ENCODE measurements at regions not wholly inside any gene's neighbourhood (a gene's known extent, or its start where the extent isn't known, plus 50 kb on each side); places are given as distances from the start of the nearest gene placed in this dataset.

DNA sequence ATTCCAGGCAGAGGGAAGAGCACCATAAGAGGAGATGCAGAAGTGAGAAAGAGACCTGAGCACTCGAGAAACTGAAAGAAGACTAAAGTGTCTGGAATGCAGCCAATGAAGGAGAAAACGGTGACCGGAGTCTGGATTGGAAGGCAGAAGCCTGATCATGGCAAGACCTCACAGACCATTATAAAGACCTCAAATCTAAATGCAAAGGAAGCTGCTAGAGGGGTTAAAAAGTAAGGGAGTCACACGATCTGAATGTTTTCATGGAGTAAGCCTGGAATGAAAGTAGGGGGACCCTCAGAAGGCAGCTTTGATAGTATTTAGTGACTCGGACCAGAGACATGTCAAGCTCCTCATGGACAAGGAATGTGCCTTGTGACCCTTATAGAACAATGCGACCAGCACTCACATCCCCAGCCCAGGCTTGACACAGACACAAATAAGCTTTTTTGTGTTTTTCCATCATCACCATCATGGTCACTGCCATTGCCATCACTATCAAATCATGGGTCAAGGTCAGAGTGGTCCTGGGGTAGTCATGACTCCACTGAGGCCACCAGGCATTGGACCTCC is 183.6 kb downstream of the SEC16B start:
- H3K36me3 ChIP-seq = no peaks in the 10 kb centered on the region
- intact Hi-C loops (cut with DNase I; ENCODE audit: low total_unique reads) = no loop called here
- no peaks in the 10 kb centered on the region for H3K4me1 ChIP-seq
- no peak overlapping the region for H3K4me3 ChIP-seq
- H3K27me3 ChIP-seq = no peaks in the 10 kb centered on the region
- no peak for DNase-seq (ENCODE audit: low spot score in 2 of 2)
- TF ChIP-seq, protein P1, sequence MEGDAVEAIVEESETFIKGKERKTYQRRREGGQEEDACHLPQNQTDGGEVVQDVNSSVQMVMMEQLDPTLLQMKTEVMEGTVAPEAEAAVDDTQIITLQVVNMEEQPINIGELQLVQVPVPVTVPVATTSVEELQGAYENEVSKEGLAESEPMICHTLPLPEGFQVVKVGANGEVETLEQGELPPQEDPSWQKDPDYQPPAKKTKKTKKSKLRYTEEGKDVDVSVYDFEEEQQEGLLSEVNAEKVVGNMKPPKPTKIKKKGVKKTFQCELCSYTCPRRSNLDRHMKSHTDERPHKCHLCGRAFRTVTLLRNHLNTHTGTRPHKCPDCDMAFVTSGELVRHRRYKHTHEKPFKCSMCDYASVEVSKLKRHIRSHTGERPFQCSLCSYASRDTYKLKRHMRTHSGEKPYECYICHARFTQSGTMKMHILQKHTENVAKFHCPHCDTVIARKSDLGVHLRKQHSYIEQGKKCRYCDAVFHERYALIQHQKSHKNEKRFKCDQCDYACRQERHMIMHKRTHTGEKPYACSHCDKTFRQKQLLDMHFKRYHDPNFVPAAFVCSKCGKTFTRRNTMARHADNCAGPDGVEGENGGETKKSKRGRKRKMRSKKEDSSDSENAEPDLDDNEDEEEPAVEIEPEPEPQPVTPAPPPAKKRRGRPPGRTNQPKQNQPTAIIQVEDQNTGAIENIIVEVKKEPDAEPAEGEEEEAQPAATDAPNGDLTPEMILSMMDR (IDR thresholded peaks at IDR 0.05) = no peak
- TF ChIP-seq POLR2AphosphoS5 (IDR thresholded peaks at IDR 0.05) (no peak), POLR2A (IDR thresholded peaks at IDR 0.05) (no peak)
- H3K9me3 ChIP-seq = no peaks in the 10 kb centered on the region
- H3K27ac ChIP-seq = no peak overlapping the region

DNA sequence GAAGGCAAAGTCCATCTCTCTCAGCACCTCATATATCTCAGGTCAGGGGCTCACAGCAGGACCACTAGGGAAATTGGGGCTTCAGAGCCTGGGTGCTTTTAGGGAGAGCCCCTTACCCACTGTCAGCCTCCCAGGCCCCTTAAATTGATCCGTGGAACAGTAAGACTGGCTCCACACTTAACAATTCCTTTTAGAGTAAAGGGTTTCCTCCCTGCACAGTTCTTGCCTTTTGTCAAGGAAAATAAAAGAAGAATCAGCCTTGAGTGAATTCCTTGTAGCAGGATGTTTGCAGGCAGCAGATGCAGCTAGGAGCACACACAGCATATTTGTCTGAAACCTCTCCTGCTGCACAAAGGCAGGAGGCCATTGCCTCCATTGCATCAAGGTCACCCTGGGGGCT is 184.9 kb downstream of the SEC16B start:
- Histone ChIP-seq H3K4me1 (no peaks in the 10 kb centered on the region), H3K27ac (no peak overlapping the region), H3K36me3 (no peaks in the 10 kb centered on the region), H3K27me3 (no peaks in the 10 kb centered on the region), H3K4me3 (no peak overlapping the region), H3K9me3 (no peaks in the 10 kb centered on the region)
- TF ChIP-seq, protein P1 (IDR thresholded peaks at IDR 0.05) = no peak
- no peak for TF ChIP-seq POLR2A (IDR thresholded peaks at IDR 0.05)
- TF ChIP-seq POLR2AphosphoS5 (IDR thresholded peaks at IDR 0.05) = no peak
- no peak for DNase-seq (ENCODE audit: low spot score in 2 of 2)
- intact Hi-C loops (cut with DNase I; ENCODE audit: low total_unique reads) = no loop called here

- TF ChIP-seq POLR2A (IDR thresholded peaks at IDR 0.05) (no peak), POLR2AphosphoS5 (IDR thresholded peaks at IDR 0.05) (no peak)
- TF ChIP-seq, protein P1 (IDR thresholded peaks at IDR 0.05) = no peak
- DNase-seq (ENCODE audit: low spot score in 2 of 2) = no peak
- H3K9me3 ChIP-seq = no peaks in the 10 kb centered on the region
- H3K36me3 ChIP-seq = no peaks in the 10 kb centered on the region
- no peak overlapping the region for H3K27ac ChIP-seq
- H3K4me3 ChIP-seq = no peak overlapping the region
- H3K4me1 ChIP-seq = no peaks in the 10 kb centered on the region
- intact Hi-C loops (cut with DNase I; ENCODE audit: low total_unique reads) = no loop called here
- H3K27me3 ChIP-seq = no peaks in the 10 kb centered on the region
These were observed 185.4 kb downstream of the SEC16B start for GRCh38 chr1:177784409-177784808.

GRCh38 chr1:177783051-177783450 is 186.8 kb downstream of the SEC16B start:
- DNase-seq (ENCODE audit: low spot score in 2 of 2) = no peak
- intact Hi-C loops (cut with DNase I; ENCODE audit: low total_unique reads) = no loop called here
- Histone ChIP-seq H3K27ac (no peak overlapping the region), H3K4me1 (no peaks in the 10 kb centered on the region), H3K9me3 (no peaks in the 10 kb centered on the region), H3K27me3 (no peaks in the 10 kb centered on the region), H3K4me3 (no peak overlapping the region), H3K36me3 (no peaks in the 10 kb centered on the region)
- TF ChIP-seq, protein P1 (IDR thresholded peaks at IDR 0.05) = no peak
- TF ChIP-seq POLR2A (IDR thresholded peaks at IDR 0.05) (no peak), POLR2AphosphoS5 (IDR thresholded peaks at IDR 0.05) (no peak)

DNA sequence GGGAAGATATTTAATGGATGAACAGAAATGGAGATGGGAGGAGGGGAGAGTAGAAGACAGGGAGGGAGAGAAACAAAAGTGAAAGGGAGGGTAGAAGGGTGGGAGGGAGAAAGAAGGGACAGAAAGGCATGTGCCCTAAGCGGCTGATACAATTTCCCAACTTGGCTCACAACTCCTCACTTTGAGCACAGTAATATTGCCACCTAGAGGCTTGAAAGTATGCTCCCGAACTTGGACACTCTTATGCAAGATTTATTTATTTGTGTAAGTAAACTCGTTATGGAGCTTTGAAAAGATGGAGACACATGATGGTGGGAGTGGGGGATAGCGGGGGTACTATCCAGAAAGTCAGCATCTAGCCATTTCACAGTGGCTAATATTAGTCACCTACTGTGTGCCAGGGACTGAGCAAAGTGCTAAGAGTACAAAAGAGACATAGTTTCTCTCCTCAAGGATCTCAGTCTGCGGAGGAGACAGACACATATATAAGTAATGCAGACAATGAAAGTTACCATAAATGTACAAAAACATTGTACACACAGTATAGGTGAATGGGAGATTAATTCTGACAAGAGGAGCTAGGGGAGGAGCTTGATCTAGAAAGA is 189.7 kb downstream of the SEC16B start:
- H3K4me1 ChIP-seq = no peaks in the 10 kb centered on the region
- DNase-seq (ENCODE audit: low spot score in 2 of 2) = no peak
- H3K4me3 ChIP-seq = no peak overlapping the region
- intact Hi-C loops (cut with DNase I; ENCODE audit: low total_unique reads) = no loop called here
- TF ChIP-seq, protein P1 (IDR thresholded peaks at IDR 0.05) = peak in 2 of 3 donors; percentile 50 to 53
- TF ChIP-seq POLR2A (IDR thresholded peaks at IDR 0.05) = no peak
- H3K27ac ChIP-seq = no peak overlapping the region
- H3K9me3 ChIP-seq = no peaks in the 10 kb centered on the region
- H3K27me3 ChIP-seq = no peaks in the 10 kb centered on the region
- H3K36me3 ChIP-seq = no peaks in the 10 kb centered on the region

Measured in breast epithelium (tissue), 4 donors.